ENCODE measurements at regions not wholly inside any gene's neighbourhood (a gene's known extent, or its start where the extent isn't known, plus 50 kb on each side); places are given as distances from the start of the nearest gene placed in this dataset.

GRCh38 chr6:168150551-168151320 lies 71.7 kb upstream of the FRMD1 start:
- ATAC-seq (peak; percentile 60), DNase-seq (peak in 1 of 2 donors; percentile 44)
- intact Hi-C loops (cut with DNase I, micrococcal nuclease): loop anchor here in 1 of 2 donors (5.0 kb wide), 1 partner anchor 207 kb away; no protein-coding TSS in a partner anchor

GRCh38 chr6:168149015-168149414 lies 70.0 kb upstream of the FRMD1 start:
- intact Hi-C loops (cut with DNase I, micrococcal nuclease): no loop called here
- no peak for DNase-seq

GRCh38 chr6:168148231-168148849 lies 69.3 kb upstream of the FRMD1 start:
- intact Hi-C loops (cut with DNase I, micrococcal nuclease): no loop called here
- ATAC-seq (no peak), DNase-seq (no peak)

More at GRCh38 chr6:168149015-168149414, 70.0 kb upstream of the FRMD1 start:
- ATAC-seq: no peak

- peak; percentile 70 for ATAC-seq
- DNase-seq: peak in 1 of 2 donors; percentile 23
- intact Hi-C loops (cut with DNase I, micrococcal nuclease): no loop called here
These were observed 68.3 kb upstream of the FRMD1 start for GRCh38 chr6:168147205-168147738.

- intact Hi-C loops (cut with DNase I, micrococcal nuclease): no loop called here
- DNase-seq (peak in 1 of 2 donors; percentile 12), ATAC-seq (peak; percentile 53)
These were observed 67.0 kb upstream of the FRMD1 start for GRCh38 chr6:168145747-168146596.

GRCh38 chr6:168139121-168139520 lies 60.1 kb upstream of the FRMD1 start:
- DNase-seq: no peak
- ATAC-seq: no peak
- intact Hi-C loops (cut with DNase I, micrococcal nuclease): no loop called here

GRCh38 chr6:168138436-168138835 lies 59.4 kb upstream of the FRMD1 start:
- no peak for DNase-seq
- intact Hi-C loops (cut with DNase I, micrococcal nuclease): no loop called here
- ATAC-seq: peak; percentile 12

- no peak for DNase-seq
- intact Hi-C loops (cut with DNase I, micrococcal nuclease): no loop called here
- no peak for ATAC-seq
These were observed 58.0 kb upstream of the FRMD1 start for GRCh38 chr6:168137024-168137423.

- ATAC-seq: no peak
- intact Hi-C loops (cut with DNase I, micrococcal nuclease): no loop called here
- DNase-seq: no peak
These were observed 57.6 kb upstream of the FRMD1 start for GRCh38 chr6:168136622-168137021.

- DNase-seq (no peak), ATAC-seq (no peak)
- intact Hi-C loops (cut with DNase I, micrococcal nuclease): no loop called here
These were observed 57.0 kb upstream of the FRMD1 start for GRCh38 chr6:168136001-168136400.

GRCh38 chr6:168134560-168135201 lies 55.7 kb upstream of the FRMD1 start:
- ATAC-seq (no peak), DNase-seq (no peak)
- intact Hi-C loops (cut with DNase I, micrococcal nuclease): no loop called here

GRCh38 chr6:168133687-168134559 lies 54.9 kb upstream of the FRMD1 start:
- intact Hi-C loops (cut with DNase I, micrococcal nuclease): no loop called here
- ATAC-seq (no peak), DNase-seq (no peak)

GRCh38 chr6:168133168-168133561 lies 54.2 kb upstream of the FRMD1 start:
- intact Hi-C loops (cut with DNase I, micrococcal nuclease): no loop called here

GRCh38 chr6:168132531-168133167 lies 53.6 kb upstream of the FRMD1 start:
- intact Hi-C loops (cut with DNase I, micrococcal nuclease): no loop called here
- ATAC-seq (peak; percentile 64), DNase-seq (peak in 1 of 2 donors; percentile 34)

More at GRCh38 chr6:168133168-168133561, 54.2 kb upstream of the FRMD1 start:
- no peak for DNase-seq
- no peak for ATAC-seq

- DNase-seq: no peak
- intact Hi-C loops (cut with DNase I, micrococcal nuclease): no loop called here
These were observed 52.7 kb upstream of the FRMD1 start for GRCh38 chr6:168131464-168132415.

GRCh38 chr6:168130697-168131371 lies 51.8 kb upstream of the FRMD1 start:
- ATAC-seq (no peak), DNase-seq (no peak)
- intact Hi-C loops (cut with DNase I, micrococcal nuclease): no loop called here

More at GRCh38 chr6:168131464-168132415, 52.7 kb upstream of the FRMD1 start:
- ATAC-seq: no peak

Measured in left colon (tissue), 2 donors.